H9 (cell line): ENCODE measurements at regions not wholly inside any gene's neighbourhood (a gene's known extent, or its start where the extent isn't known, plus 50 kb on each side); places are given as distances from the start of the nearest gene placed in this dataset.

ENCODE experiments used
- DNase-seq: peaks from one replicate; pipeline ENCODE4 v3.0.0-alpha.2; 2017
- H2AFZ ChIP-seq: one replicate; pipeline ENCODE4 v1.6.1; 2013; ENCODE audit warnings: mild to moderate bottlenecking, low read length, control low read depth, moderate library complexity
- H2AK5ac ChIP-seq: 2 replicates; pipeline ENCODE4 v1.6.1; 2013; ENCODE audit warnings: low read length, control low read depth, mixed read lengths; ENCODE audit not compliant: insufficient read length
- H2BK120ac ChIP-seq: one replicate; pipeline ENCODE4 v1.6.1; 2013; ENCODE audit warnings: low read depth, mild to moderate bottlenecking, low read length, control low read depth, inconsistent platforms; ENCODE audit not compliant: poor library complexity, severe bottlenecking
- H2BK12ac ChIP-seq: 2 replicates; pipeline ENCODE4 v1.6.1; 2013; ENCODE audit warnings: low read length, control low read depth, mixed read lengths, low read depth; ENCODE audit not compliant: insufficient read length
- H2BK15ac ChIP-seq: 2 replicates; pipeline ENCODE4 v1.6.1; 2013; ENCODE audit warnings: low read depth, low read length, control low read depth
- H2BK20ac ChIP-seq: one replicate; pipeline ENCODE4 v1.6.1; 2013; ENCODE audit warnings: low read depth, mild to moderate bottlenecking, low read length, control low read depth, inconsistent platforms; ENCODE audit not compliant: poor library complexity, severe bottlenecking
- H2BK5ac ChIP-seq: 2 replicates; pipeline ENCODE4 v1.6.1; 2013; ENCODE audit warnings: low read length, control low read depth, mixed read lengths; ENCODE audit not compliant: insufficient read length
- H3K14ac ChIP-seq: 2 replicates; pipeline ENCODE4 v1.6.1; 2013; ENCODE audit warnings: low read length, control low read depth; ENCODE audit not compliant: insufficient read depth
- H3K18ac ChIP-seq: 2 replicates; pipeline ENCODE4 v1.6.1; 2013; ENCODE audit warnings: low read depth, mild to moderate bottlenecking, mixed read lengths, low read length, control low read depth; ENCODE audit not compliant: insufficient read length
- H3K23ac ChIP-seq: 2 replicates; pipeline ENCODE4 v1.6.1; 2013; ENCODE audit warnings: low read length, control low read depth, mixed read lengths, low read depth; ENCODE audit not compliant: insufficient read length
- H3K23me2 ChIP-seq: 2 replicates; pipeline ENCODE4 v1.6.1; 2013; ENCODE audit warnings: low read depth, mild to moderate bottlenecking, mixed read lengths, low read length, control low read depth; ENCODE audit not compliant: insufficient read length, poor library complexity, severe bottlenecking
- H3K27ac ChIP-seq: 2 replicates; pipeline ENCODE4 v1.5.1; 2013; ENCODE audit warnings: low read length, control low read depth, mixed read lengths, low read depth; ENCODE audit not compliant: insufficient read length
- H3K27me3 ChIP-seq: 2 replicates; pipeline ENCODE4 v1.6.1; 2013; ENCODE audit warnings: low read length, control low read depth, inconsistent platforms; ENCODE audit not compliant: insufficient read depth
- H3K4ac ChIP-seq: 2 replicates; pipeline ENCODE4 v1.6.1; 2013; ENCODE audit warnings: low read depth, mild to moderate bottlenecking, control low read depth, inconsistent platforms, low read length, moderate library complexity
- H3K4me1 ChIP-seq: 2 replicates; pipeline ENCODE4 v1.6.1; 2013; ENCODE audit warnings: low read length, control low read depth, inconsistent platforms; ENCODE audit not compliant: insufficient read depth
- H3K4me2 ChIP-seq: 2 replicates; pipeline ENCODE4 v1.6.1; 2013; ENCODE audit warnings: low read length, control low read depth, mixed read lengths; ENCODE audit not compliant: insufficient read length, insufficient read depth
- H3K56ac ChIP-seq: 2 replicates; pipeline ENCODE4 v1.6.1; 2013; ENCODE audit warnings: low read depth, mild to moderate bottlenecking, mixed read lengths, low read length, control low read depth; ENCODE audit not compliant: insufficient read length
- H3K79me1 ChIP-seq: 2 replicates; pipeline ENCODE4 v1.6.1; 2013; ENCODE audit warnings: low read depth, mild to moderate bottlenecking, moderate library complexity, low read length, control low read depth, inconsistent platforms; ENCODE audit not compliant: insufficient read depth, poor library complexity, severe bottlenecking
- H3K79me2 ChIP-seq: 2 replicates; pipeline ENCODE4 v1.6.1; 2013; ENCODE audit warnings: low read length, control low read depth, inconsistent platforms; ENCODE audit not compliant: insufficient read depth
- H3K9ac ChIP-seq: 2 replicates; pipeline ENCODE4 v1.6.1; 2013; ENCODE audit warnings: low read length, control low read depth, mixed read lengths; ENCODE audit not compliant: insufficient read length; ENCODE audit errors: extremely low read depth
- H3K9me3 ChIP-seq: one replicate; pipeline ENCODE4 v1.6.1; 2013; ENCODE audit warnings: low read depth, low read length, inconsistent platforms; ENCODE audit not compliant: control insufficient read depth
- H3T11ph ChIP-seq: one replicate; pipeline ENCODE4 v1.6.1; 2013; ENCODE audit warnings: mild to moderate bottlenecking, low read length, control low read depth, inconsistent platforms
- H4K20me1 ChIP-seq: one replicate; pipeline ENCODE4 v1.6.1; 2013; ENCODE audit not compliant: control insufficient read depth, insufficient read length, insufficient read depth
- H4K5ac ChIP-seq: 2 replicates; pipeline ENCODE4 v1.6.1; 2013; ENCODE audit warnings: low read depth, mild to moderate bottlenecking, mixed read lengths, low read length, control low read depth; ENCODE audit not compliant: insufficient read length
- H4K8ac ChIP-seq: replicated peaks from 2 replicates; pipeline ENCODE4 v1.6.1; 2013; ENCODE audit warnings: low read length, control low read depth, mixed read lengths, low read depth; ENCODE audit not compliant: insufficient read length
- H4K91ac ChIP-seq: 2 replicates; pipeline ENCODE4 v1.6.1; 2013; ENCODE audit warnings: low read depth, mild to moderate bottlenecking, moderate library complexity, mixed read lengths, low read length, control low read depth; ENCODE audit not compliant: insufficient read length
- H3K27ac Mint-ChIP-seq, 3 experiments: 2 replicates in 2 of 3; 3 replicates in 1 of 3; pipeline ENCODE4 v1.8.0; 2020 to 2021; ENCODE audit warnings: mixed read lengths in 3 of 3, mild to moderate bottlenecking in 1 of 3, moderate library complexity in 1 of 3
- H3K27me3 Mint-ChIP-seq: 2 replicates; pipeline ENCODE4 v1.8.0; 2021; ENCODE audit warnings: low read depth, mild to moderate bottlenecking, moderate library complexity, mixed read lengths
- H3K36me3 Mint-ChIP-seq, 3 experiments: 2 replicates in 2 of 3; 3 replicates in 1 of 3; pipeline ENCODE4 v1.8.0; 2020 to 2021; ENCODE audit warnings: low read depth in 3 of 3, mixed read lengths in 3 of 3; ENCODE audit not compliant: insufficient read depth in 1 of 3
- H3K4me1 Mint-ChIP-seq, 2 experiments: 2 replicates each; pipeline ENCODE4 v1.8.0; 2020; ENCODE audit warnings: mixed read lengths in 2 of 2
- H3K4me3 Mint-ChIP-seq, 2 experiments: 2 replicates in 1 of 2; 3 replicates in 1 of 2; pipeline ENCODE4 v1.8.0; 2020 to 2021; ENCODE audit warnings: mild to moderate bottlenecking in 2 of 2, mixed read lengths in 2 of 2, moderate library complexity in 1 of 2
- H3K9me3 Mint-ChIP-seq, 2 experiments: 2 replicates in 1 of 2; 3 replicates in 1 of 2; pipeline ENCODE4 v1.8.0; 2020; ENCODE audit warnings: mild to moderate bottlenecking in 2 of 2, mixed read lengths in 2 of 2, moderate library complexity in 1 of 2
- CTCF ChIP-seq: fragments of 200-600 bp; sonication (generic); conservative IDR thresholded peaks from 3 replicates; pipeline ENCODE4 v1.8.0; 2021; ENCODE audit warnings: antibody characterized with exemption, mild to moderate bottlenecking
- WGBS: extraction: QIAGEN DNeasy Blood & Tissue Kit; methylation state at CpG from one replicate; pipeline ENCODE4 v1.1.7; 2013; ENCODE audit warnings: missing lambda C conversion rate, low lambda C conversion rate, mixed read lengths; ENCODE audit not compliant: insufficient read length; ENCODE audit errors: extremely low coverage; 5-methylcytosine and 5-hydroxymethylcytosine counted together

GRCh38 chr6:167446046-167446445 is 121.2 kb downstream of the TTLL2 start:
- Histone ChIP-seq H3K4ac (no peak overlapping the region), H3K4me1 (peaks cover 9% of the 10 kb centered on the region; the same call in 1 of the 2 replicates), H3K4me2 (no peak overlapping the region), H3K27ac (no peak overlapping the region), H3K23ac (no peak overlapping the region), H2BK5ac (no peak overlapping the region), H3K27me3 (no peaks in the 10 kb centered on the region), H3T11ph (no peak overlapping the region), H3K56ac (no peak overlapping the region), H4K8ac (no peak overlapping the region), H3K18ac (no peak overlapping the region), H4K20me1 (no peaks in the 10 kb centered on the region), H2BK120ac (no peak overlapping the region), H3K9me3 (no peaks in the 10 kb centered on the region), H2AK5ac (no peak overlapping the region), H2BK20ac (no peak overlapping the region), H4K5ac (no peak overlapping the region), H3K14ac (peak overlapping the region; percentile 21; the same call in 1 of the 2 replicates), H3K79me1 (no peaks in the 10 kb centered on the region), H2AFZ (no peak overlapping the region), H3K79me2 (no peaks in the 10 kb centered on the region), H3K23me2 (no peaks in the 10 kb centered on the region), H3K9ac (no peak overlapping the region), H2BK12ac (no peak overlapping the region), H2BK15ac (no peak overlapping the region), H4K91ac (no peak overlapping the region)
- Mint-ChIP-seq H3K4me3 (no peak overlapping the region), H3K36me3 (no peaks in the 10 kb centered on the region), H3K9me3 (no peaks in the 10 kb centered on the region; a peak in 2 of 5 replicates), H3K4me1 (peaks cover 53 to 55% of the 10 kb centered on the region in 2 experiments), H3K27me3 (no peaks in the 10 kb centered on the region), H3K27ac (peak overlapping the region in 1 of 3 experiments; percentile 48; a peak in 1 of 7 replicates)
- DNase-seq = no peak
- WGBS = no CpG with 5 or more reads among the region's 8 CpGs
- TF ChIP-seq CTCF = no peak
